ENCODE measurements at regions not wholly inside any gene's neighbourhood (a gene's known extent, or its start where the extent isn't known, plus 50 kb on each side); places are given as distances from the start of the nearest gene placed in this dataset.

DNA sequence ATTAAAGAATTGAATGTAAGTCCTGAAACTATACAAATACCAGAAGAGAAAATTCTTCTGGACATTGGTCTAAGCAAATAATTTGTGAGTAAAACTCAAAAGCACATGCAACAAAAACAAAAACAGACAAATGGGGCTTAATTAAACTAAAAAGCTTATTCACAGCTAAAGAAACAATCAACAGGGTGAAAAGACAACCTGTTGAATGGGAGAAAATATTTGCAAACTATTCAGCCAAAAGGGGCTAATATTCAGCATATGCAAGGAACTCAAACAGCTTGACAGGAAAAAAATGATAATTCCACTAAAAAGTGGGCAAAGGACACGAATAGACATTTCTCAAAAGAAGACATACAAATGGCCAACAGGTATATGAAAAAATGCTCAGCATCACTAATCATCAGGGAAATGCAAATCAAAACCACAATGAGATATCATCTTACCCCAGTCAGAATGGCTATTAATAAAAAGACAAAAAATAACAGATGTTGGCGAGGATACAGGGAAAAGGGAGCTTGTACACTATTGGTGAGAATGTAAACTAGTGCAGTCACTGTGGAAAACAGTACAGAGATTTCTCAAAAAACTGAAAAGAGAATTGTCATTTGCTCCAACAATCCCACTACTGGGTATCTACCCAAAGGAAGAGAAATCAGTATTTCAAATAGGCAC is 177.5 kb upstream of the RTL1 start (continued):
- TF ChIP-seq ATRX (CRISPR knock-in tag; IDR thresholded peaks at IDR 0.05; ENCODE audit: borderline replicate concordance) (no peak), ZNF598 (CRISPR knock-in tag; IDR thresholded peaks at IDR 0.05; ENCODE audit: borderline replicate concordance) (no peak), ZNF275 (CRISPR knock-in tag; IDR thresholded peaks at IDR 0.05; ENCODE audit: borderline replicate concordance) (no peak)

GRCh38 chr14:101082036-101082435 is 178.5 kb upstream of the RTL1 start:
- no peak overlapping the region for H2AFZ ChIP-seq (ENCODE audit: low read length)

More at GRCh38 chr14:101082036-101082435, 178.5 kb upstream of the RTL1 start:
- FAIRE-seq (no peak), DNase-seq (ENCODE audit: low spot score) (no peak), ATAC-seq (0 out of 3 replicates have a peak, but pooled peaks have one; percentile 31)
- WGBS (ENCODE audit: low lambda C conversion rate), result 16% methylated on average over 10 of the region's 10 CpGs
- POLR2A ChIA-PET, result no interaction called here
- TF ChIP-seq CTCF (CRISPR knock-in tag; IDR thresholded peaks at IDR 0.05) (peak; percentile 26; the same call in 1 of the 2 replicates), GATAD1 (CRISPR knock-in tag; IDR thresholded peaks at IDR 0.05) (no peak), SAFB2 (CRISPR knock-in tag; IDR thresholded peaks at IDR 0.05; ENCODE audit: borderline replicate concordance, low read depth) (no peak)
- Histone ChIP-seq H3K4me3 (replicated peaks in 1 of 3; ENCODE audit: insufficient read depth in 1 of 3, low read depth in 2 of 3, low read length in 3 of 3) (no peak overlapping the region), H3K9ac (ENCODE audit: insufficient read depth, low read depth, low read length) (no peak overlapping the region), H3K4me2 (ENCODE audit: low read depth, low read length) (no peak overlapping the region), H3K9me3 (ENCODE audit: low read length) (no peaks in the 10 kb centered on the region), H4K20me1 (ENCODE audit: insufficient read depth, low read length) (no peaks in the 10 kb centered on the region), H3K79me2 (ENCODE audit: insufficient read depth, low read length) (no peaks in the 10 kb centered on the region), H3K4me1 (ENCODE audit: insufficient read depth, low read length) (no peaks in the 10 kb centered on the region), H3K36me3 (replicated peaks in 1 of 2; ENCODE audit: control insufficient read depth in 1 of 2, insufficient read depth in 2 of 2, low read length in 2 of 2) (no peaks in the 10 kb centered on the region), H3K27ac (ENCODE audit: extremely low read length, insufficient read depth, low read length) (no peak overlapping the region), H3K27me3 (ENCODE audit: control insufficient read depth in 1 of 2, insufficient read depth in 2 of 2, low read length in 2 of 2) (peaks cover 14 to 49% of the 10 kb centered on the region in 2 experiments; a peak in 4 of 5 replicates)
- in situ Hi-C loops (cut with HindIII; ENCODE audit: extremely low pct_ligation_motif_present, low pct_unique_long_range_greater_than_20kb), result no loop called here
- no TSS peak for BruUV-seq (replicated peaks)
- intact Hi-C loops (cut with micrococcal nuclease; ENCODE audit: unreplicated experiment), result loop anchor here (5.0 kb wide), 1 partner anchor 180 kb away; the partner anchor contains the start of gene RTL1
- CTCF ChIA-PET (ENCODE audit: low intra/inter-chr PET ratio, low total read pairs), result no interaction called here
